ENCODE measurements at regions not wholly inside any gene's neighbourhood (a gene's known extent, or its start where the extent isn't known, plus 50 kb on each side); places are given as distances from the start of the nearest gene placed in this dataset.
"Not testable (repeated sequence)": the region's sequence is repeated elsewhere in the genome, so short reads cannot be mapped to it uniquely, and the experiment has no call there.

- DNase-seq, result no peak
These were observed 158.5 kb downstream of the KLRB1 start for GRCh38 chr12:9449181-9449580.

GRCh38 chr12:9448648-9449047 is 159.1 kb downstream of the KLRB1 start:
- not testable (repeated sequence) for DNase-seq

- DNase-seq, result peak; percentile 83 to 85
These were observed 159.7 kb downstream of the KLRB1 start for GRCh38 chr12:9447791-9448614.

- not testable (repeated sequence) for DNase-seq
These were observed 160.6 kb downstream of the KLRB1 start for GRCh38 chr12:9446883-9447761.

- DNase-seq, result not testable (repeated sequence)
These were observed 167.3 kb downstream of the KLRB1 start for GRCh38 chr12:9440428-9440827.

GRCh38 chr12:9435682-9436081 is 172.0 kb downstream of the KLRB1 start:
- DNase-seq, result not testable (repeated sequence)

- not testable (repeated sequence) for DNase-seq
These were observed 177.3 kb downstream of the KLRB1 start for GRCh38 chr12:9430385-9430784.

- DNase-seq, result not testable (repeated sequence)
These were observed 178.9 kb downstream of the KLRB1 start for GRCh38 chr12:9428856-9429255.

GRCh38 chr12:9425429-9425828 is 182.3 kb downstream of the KLRB1 start:
- not testable (repeated sequence) for DNase-seq

GRCh38 chr12:9424175-9424740 is 183.5 kb downstream of the KLRB1 start:
- not testable (repeated sequence) for DNase-seq

GRCh38 chr12:9422689-9423088 is 185.0 kb downstream of the KLRB1 start:
- not testable (repeated sequence) for DNase-seq

- not testable (repeated sequence) for DNase-seq
These were observed 186.1 kb downstream of the KLRB1 start for GRCh38 chr12:9421520-9422086.

GRCh38 chr12:9420817-9421519 is 186.7 kb downstream of the KLRB1 start:
- DNase-seq, result not testable (repeated sequence)

- DNase-seq, result not testable (repeated sequence)
These were observed 189.1 kb downstream of the KLRB1 start for GRCh38 chr12:9418669-9419041.

GRCh38 chr12:9417947-9418668 is 189.6 kb downstream of the KLRB1 start:
- DNase-seq, result not testable (repeated sequence)

- not testable (repeated sequence) for DNase-seq
These were observed 190.4 kb downstream of the KLRB1 start for GRCh38 chr12:9417341-9417740.

- not testable (repeated sequence) for DNase-seq
These were observed 191.4 kb downstream of the KLRB1 start for GRCh38 chr12:9416346-9416745.

GRCh38 chr12:9415898-9416297 is 191.8 kb downstream of the KLRB1 start:
- DNase-seq, result not testable (repeated sequence)

- not testable (repeated sequence) for DNase-seq
These were observed 193.9 kb downstream of the KLRB1 start for GRCh38 chr12:9413862-9414261.

GRCh38 chr12:9412459-9412858 is 195.3 kb downstream of the KLRB1 start:
- not testable (repeated sequence) for DNase-seq

- DNase-seq, result not testable (repeated sequence)
These were observed 196.0 kb downstream of the KLRB1 start for GRCh38 chr12:9411616-9412268.

All from inflammatory macrophage treated with lipopolysaccharide for 1 hour (primary cell).